Endothelial cell of umbilical vein (primary cell): ENCODE measurements at regions not wholly inside any gene's neighbourhood (a gene's known extent, or its start where the extent isn't known, plus 50 kb on each side); places are given as distances from the start of the nearest gene placed in this dataset.

Source experiments
- EZH2 ChIP-seq: IDR thresholded peaks from 2 replicates; pipeline ENCODE4 v1.6.1; 2012; ENCODE audit warnings: borderline replicate concordance, low read depth, mild to moderate bottlenecking, moderate library complexity, low read length, inconsistent platforms; ENCODE audit not compliant: severe bottlenecking
- FOS ChIP-seq: IDR thresholded peaks from 2 replicates; pipeline ENCODE4 v1.6.1; 2011; ENCODE audit warnings: mild to moderate bottlenecking, low read length, moderate library complexity, borderline replicate concordance; ENCODE audit not compliant: insufficient read depth
- GATA2 ChIP-seq: IDR thresholded peaks from 2 replicates; pipeline ENCODE4 v1.7.0; 2011; ENCODE audit warnings: low read depth, mild to moderate bottlenecking, moderate library complexity, mixed read lengths, low read length; ENCODE audit not compliant: insufficient read length, insufficient read depth
- JUN ChIP-seq: IDR thresholded peaks from 2 replicates; pipeline ENCODE4 v1.6.1; 2011; ENCODE audit warnings: borderline replicate concordance, low read depth; ENCODE audit not compliant: insufficient read length, insufficient read depth
- MAX ChIP-seq: IDR thresholded peaks from 2 replicates; pipeline ENCODE4 v1.6.1; 2011; ENCODE audit not compliant: insufficient read depth, insufficient read length
- MYC ChIP-seq: IDR thresholded peaks from one replicate; pipeline ENCODE4 v1.6.1; 2011; ENCODE audit warnings: mild to moderate bottlenecking, low read depth, low read length
- POLR2A ChIP-seq: IDR thresholded peaks from 2 replicates; pipeline ENCODE4 v1.6.1; 2012; ENCODE audit warnings: low read depth, mild to moderate bottlenecking, control low read depth, low read length
- POLR2AphosphoS5 ChIP-seq: IDR thresholded peaks from 2 replicates; pipeline ENCODE4 v1.6.1; 2012; ENCODE audit warnings: low read depth, mild to moderate bottlenecking, control low read depth, low read length, moderate library complexity; ENCODE audit not compliant: insufficient read depth
- TF ChIP-seq, protein P1 (sequence below), 2 donors: IDR thresholded peaks; 1 replicate in 1 of 2; 2 replicates in 1 of 2; pipeline ENCODE4 v1.5.1; 2011; ENCODE audit warnings: low read length in 2 of 2, mild to moderate bottlenecking in 2 of 2, moderate library complexity in 2 of 2, control low read depth in 1 of 2, inconsistent platforms in 1 of 2, low read depth in 1 of 2; ENCODE audit not compliant: insufficient read depth in 1 of 2; ENCODE audit errors: extremely low read depth in 1 of 2

- TF ChIP-seq, protein P1, sequence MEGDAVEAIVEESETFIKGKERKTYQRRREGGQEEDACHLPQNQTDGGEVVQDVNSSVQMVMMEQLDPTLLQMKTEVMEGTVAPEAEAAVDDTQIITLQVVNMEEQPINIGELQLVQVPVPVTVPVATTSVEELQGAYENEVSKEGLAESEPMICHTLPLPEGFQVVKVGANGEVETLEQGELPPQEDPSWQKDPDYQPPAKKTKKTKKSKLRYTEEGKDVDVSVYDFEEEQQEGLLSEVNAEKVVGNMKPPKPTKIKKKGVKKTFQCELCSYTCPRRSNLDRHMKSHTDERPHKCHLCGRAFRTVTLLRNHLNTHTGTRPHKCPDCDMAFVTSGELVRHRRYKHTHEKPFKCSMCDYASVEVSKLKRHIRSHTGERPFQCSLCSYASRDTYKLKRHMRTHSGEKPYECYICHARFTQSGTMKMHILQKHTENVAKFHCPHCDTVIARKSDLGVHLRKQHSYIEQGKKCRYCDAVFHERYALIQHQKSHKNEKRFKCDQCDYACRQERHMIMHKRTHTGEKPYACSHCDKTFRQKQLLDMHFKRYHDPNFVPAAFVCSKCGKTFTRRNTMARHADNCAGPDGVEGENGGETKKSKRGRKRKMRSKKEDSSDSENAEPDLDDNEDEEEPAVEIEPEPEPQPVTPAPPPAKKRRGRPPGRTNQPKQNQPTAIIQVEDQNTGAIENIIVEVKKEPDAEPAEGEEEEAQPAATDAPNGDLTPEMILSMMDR (IDR thresholded peaks at IDR 0.05; ENCODE audit: extremely low read depth in 1 of 2, insufficient read depth in 1 of 2, low read depth in 1 of 2, low read length in 2 of 2) = no peak
- TF ChIP-seq MAX = no peak
- TF ChIP-seq GATA2 = no peak
- no peak for TF ChIP-seq POLR2A
- no peak for TF ChIP-seq EZH2
- TF ChIP-seq POLR2AphosphoS5 = no peak
- no peak for TF ChIP-seq FOS
- TF ChIP-seq JUN = no peak
- no peak for TF ChIP-seq MYC
These were observed 93.2 kb upstream of the DLX2 start for GRCh38 chr2:172195836-172196376.
